ENCODE measurements at regions not wholly inside any gene's neighbourhood (a gene's known extent, or its start where the extent isn't known, plus 50 kb on each side); places are given as distances from the start of the nearest gene placed in this dataset.

GRCh38 chr19:32203161-32203560 is 142.2 kb upstream of the ZNF507 start:
- H3K4me3 ChIP-seq (ENCODE audit: low read depth, low read length) = no peak overlapping the region
- TF ChIP-seq CTCF (IDR thresholded peaks at IDR 0.05; ENCODE audit: insufficient read depth, low read depth, low read length) = no peak
- no peak for DNase-seq (ENCODE audit: low read depth)

DNA sequence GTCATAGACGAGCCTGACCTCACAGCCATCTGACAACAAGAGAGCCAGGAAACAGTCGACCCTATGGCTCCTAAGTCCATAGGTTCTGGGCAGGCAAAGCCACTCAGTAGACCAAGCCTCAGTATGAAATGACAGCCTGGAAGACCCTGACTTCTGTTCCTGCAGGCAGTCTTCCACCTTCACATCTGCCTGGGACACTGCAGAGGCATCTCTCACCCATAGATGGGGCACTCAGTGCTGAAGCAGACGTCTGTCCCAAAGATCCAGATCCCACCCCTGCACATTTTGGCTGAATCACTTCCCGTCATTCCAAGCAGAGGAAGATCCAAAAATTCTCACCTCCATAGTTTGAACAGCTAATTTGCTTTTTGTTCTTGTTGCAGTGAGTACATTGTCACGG is 139.3 kb upstream of the ZNF507 start:
- DNase-seq (ENCODE audit: low read depth) = no peak
- no peak overlapping the region for H3K4me3 ChIP-seq (ENCODE audit: low read depth, low read length)
- TF ChIP-seq CTCF (IDR thresholded peaks at IDR 0.05; ENCODE audit: insufficient read depth, low read depth, low read length) = no peak

DNA sequence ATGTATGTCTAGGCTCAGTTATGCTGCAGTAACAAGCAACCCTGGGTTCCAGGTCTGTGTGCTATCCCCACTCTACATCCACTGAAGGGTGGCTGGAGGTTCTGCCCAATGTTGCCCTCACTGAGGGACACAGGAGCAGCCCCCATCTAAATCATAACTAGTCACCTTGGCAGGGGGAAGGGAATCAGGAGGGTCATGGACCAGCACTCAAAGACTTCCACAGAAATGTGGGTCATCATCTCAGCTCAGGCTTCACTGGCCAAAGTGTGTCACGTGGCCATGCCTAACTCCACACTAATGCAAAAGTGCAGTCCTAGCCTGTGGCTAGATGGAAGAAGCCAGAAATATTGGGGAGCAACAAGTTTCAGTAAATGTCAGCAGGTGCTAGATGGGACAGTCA is 137.3 kb upstream of the ZNF507 start:
- no peak overlapping the region for H3K4me3 ChIP-seq (ENCODE audit: low read depth, low read length)
- no peak for DNase-seq (ENCODE audit: low read depth)
- no peak for TF ChIP-seq CTCF (IDR thresholded peaks at IDR 0.05; ENCODE audit: insufficient read depth, low read depth, low read length)

DNA sequence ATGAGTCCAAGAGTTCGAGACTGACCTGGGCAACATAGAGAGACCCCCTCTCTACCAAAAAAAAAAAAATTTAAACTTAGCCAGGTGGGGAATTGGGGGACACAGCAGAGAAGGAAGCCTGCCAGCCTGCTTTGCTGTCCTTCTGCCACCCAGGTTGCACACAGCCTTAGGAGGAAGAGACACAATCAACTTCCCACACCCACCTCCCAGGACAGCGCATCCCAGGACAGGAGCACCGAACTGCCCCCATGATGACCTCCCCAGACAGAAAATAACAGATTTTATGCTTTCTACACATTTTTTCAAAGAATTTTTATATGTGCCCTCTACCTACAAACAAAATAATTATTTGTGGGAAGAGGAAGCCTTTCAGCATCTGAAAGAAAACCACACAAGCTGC is 126.0 kb upstream of the ZNF507 start:
- no peak for DNase-seq (ENCODE audit: low read depth)
- no peak overlapping the region for H3K4me3 ChIP-seq (ENCODE audit: low read depth, low read length)
- no peak for TF ChIP-seq CTCF (IDR thresholded peaks at IDR 0.05; ENCODE audit: insufficient read depth, low read depth, low read length)

GRCh38 chr19:32219881-32220472 is 125.4 kb upstream of the ZNF507 start:
- no peak overlapping the region for H3K4me3 ChIP-seq (ENCODE audit: low read depth, low read length)
- DNase-seq (ENCODE audit: low read depth) = no peak
- no peak for TF ChIP-seq CTCF (IDR thresholded peaks at IDR 0.05; ENCODE audit: insufficient read depth, low read depth, low read length)

GRCh38 chr19:32220951-32221350 is 124.5 kb upstream of the ZNF507 start:
- H3K4me3 ChIP-seq (ENCODE audit: low read depth, low read length) = no peak overlapping the region
- TF ChIP-seq CTCF (IDR thresholded peaks at IDR 0.05; ENCODE audit: insufficient read depth, low read depth, low read length) = no peak
- no peak for DNase-seq (ENCODE audit: low read depth)

- no peak overlapping the region for H3K4me3 ChIP-seq (ENCODE audit: low read depth, low read length)
- no peak for DNase-seq (ENCODE audit: low read depth)
- TF ChIP-seq CTCF (IDR thresholded peaks at IDR 0.05; ENCODE audit: insufficient read depth, low read depth, low read length) = no peak
Observed at GRCh38 chr19:32222556-32222955, 122.9 kb upstream of the ZNF507 start.
